Breast epithelium (tissue), 3 donors: ENCODE measurements at regions not wholly inside any gene's neighbourhood (a gene's known extent, or its start where the extent isn't known, plus 50 kb on each side); places are given as distances from the start of the nearest gene placed in this dataset.

Experiments used
- POLR2A ChIP-seq: fragments of 450-650 bp; IDR thresholded peaks from one replicate; pipeline ENCODE4 v1.6.1; 2016; ENCODE audit warnings: antibody characterized with exemption, mild to moderate bottlenecking, moderate library complexity
- POLR2AphosphoS5 ChIP-seq, 3 donors: sonication (generic); formaldehyde crosslinking; IDR thresholded peaks; one replicate each; pipeline ENCODE4 v1.6.1; 2017; ENCODE audit warnings: antibody characterized with exemption in 3 of 3
- TF ChIP-seq, protein P1 (sequence below), 3 donors: fragments of 450-650 bp; IDR thresholded peaks; one replicate each; pipeline ENCODE4 v1.5.1; 2016 to 2017; ENCODE audit warnings: antibody characterized with exemption in 3 of 3, mild to moderate bottlenecking in 3 of 3, moderate library complexity in 3 of 3

DNA sequence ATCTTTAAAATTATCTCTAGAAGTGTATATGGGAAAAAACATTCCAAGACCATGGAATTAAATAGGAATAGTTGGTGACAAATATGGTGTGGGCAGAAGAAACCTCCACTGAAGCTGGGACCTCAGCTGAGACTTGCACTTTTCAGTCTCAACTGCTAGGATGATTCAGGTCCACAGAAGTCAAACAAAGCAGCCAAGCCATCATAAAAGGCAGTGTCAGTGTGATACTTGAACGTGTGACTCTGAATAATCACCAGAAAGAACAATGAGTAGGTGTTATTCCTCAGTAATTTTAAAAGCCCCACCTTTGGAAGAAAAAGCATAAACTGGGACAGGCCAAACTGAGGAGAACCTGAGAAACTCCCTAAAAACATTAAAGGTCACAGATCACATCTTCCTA is 90.7 kb downstream of the ZNF281 start:
- TF ChIP-seq POLR2A (no peak), POLR2AphosphoS5 (IDR thresholded peaks at IDR 0.05) (no peak)
- TF ChIP-seq, protein P1, sequence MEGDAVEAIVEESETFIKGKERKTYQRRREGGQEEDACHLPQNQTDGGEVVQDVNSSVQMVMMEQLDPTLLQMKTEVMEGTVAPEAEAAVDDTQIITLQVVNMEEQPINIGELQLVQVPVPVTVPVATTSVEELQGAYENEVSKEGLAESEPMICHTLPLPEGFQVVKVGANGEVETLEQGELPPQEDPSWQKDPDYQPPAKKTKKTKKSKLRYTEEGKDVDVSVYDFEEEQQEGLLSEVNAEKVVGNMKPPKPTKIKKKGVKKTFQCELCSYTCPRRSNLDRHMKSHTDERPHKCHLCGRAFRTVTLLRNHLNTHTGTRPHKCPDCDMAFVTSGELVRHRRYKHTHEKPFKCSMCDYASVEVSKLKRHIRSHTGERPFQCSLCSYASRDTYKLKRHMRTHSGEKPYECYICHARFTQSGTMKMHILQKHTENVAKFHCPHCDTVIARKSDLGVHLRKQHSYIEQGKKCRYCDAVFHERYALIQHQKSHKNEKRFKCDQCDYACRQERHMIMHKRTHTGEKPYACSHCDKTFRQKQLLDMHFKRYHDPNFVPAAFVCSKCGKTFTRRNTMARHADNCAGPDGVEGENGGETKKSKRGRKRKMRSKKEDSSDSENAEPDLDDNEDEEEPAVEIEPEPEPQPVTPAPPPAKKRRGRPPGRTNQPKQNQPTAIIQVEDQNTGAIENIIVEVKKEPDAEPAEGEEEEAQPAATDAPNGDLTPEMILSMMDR (IDR thresholded peaks at IDR 0.05): no peak
